ENCODE measurements at regions not wholly inside any gene's neighbourhood (a gene's known extent, or its start where the extent isn't known, plus 50 kb on each side); places are given as distances from the start of the nearest gene placed in this dataset.
A peak's percentile ranks its signal among the peaks of the same experiment; 100 is the strongest.

DNA sequence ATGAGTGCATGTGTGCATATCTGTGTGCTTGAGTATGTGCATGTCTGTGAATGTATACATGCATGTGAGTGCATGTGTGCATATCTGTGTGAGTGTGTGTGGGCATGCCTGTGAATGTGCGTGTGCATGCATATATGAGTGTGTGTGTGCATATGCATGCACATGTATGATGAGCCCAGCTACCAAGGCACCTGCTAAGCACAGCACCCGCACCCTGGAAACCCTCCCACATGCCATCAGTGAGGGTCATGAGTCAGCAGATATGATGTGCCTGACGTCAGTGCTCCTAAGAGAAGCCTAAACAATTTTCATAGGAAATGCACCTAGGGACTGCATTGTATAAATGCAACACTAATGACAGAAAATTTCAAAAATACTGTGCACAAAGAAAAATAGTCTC, 151.1 kb downstream of the KIF26A start:
- Mint-ChIP-seq H3K27me3 (ENCODE audit: low read depth) (no peaks in the 10 kb centered on the region; the same call in 1 of the 2 replicates), H3K36me3 (no peaks in the 10 kb centered on the region), H3K27ac (peak overlapping the region; percentile 39; the same call in 1 of the 2 replicates), H3K9me3 (peaks cover 12% of the 10 kb centered on the region), H3K4me1 (peaks cover 49% of the 10 kb centered on the region), H3K4me3 (no peak overlapping the region)
- CTCF ChIA-PET, result no interaction called here
- POLR2A ChIA-PET, result no interaction called here
- DNase-seq (ENCODE audit: low spot score) (no peak), ATAC-seq (no peak)
- TF ChIP-seq, protein P1, sequence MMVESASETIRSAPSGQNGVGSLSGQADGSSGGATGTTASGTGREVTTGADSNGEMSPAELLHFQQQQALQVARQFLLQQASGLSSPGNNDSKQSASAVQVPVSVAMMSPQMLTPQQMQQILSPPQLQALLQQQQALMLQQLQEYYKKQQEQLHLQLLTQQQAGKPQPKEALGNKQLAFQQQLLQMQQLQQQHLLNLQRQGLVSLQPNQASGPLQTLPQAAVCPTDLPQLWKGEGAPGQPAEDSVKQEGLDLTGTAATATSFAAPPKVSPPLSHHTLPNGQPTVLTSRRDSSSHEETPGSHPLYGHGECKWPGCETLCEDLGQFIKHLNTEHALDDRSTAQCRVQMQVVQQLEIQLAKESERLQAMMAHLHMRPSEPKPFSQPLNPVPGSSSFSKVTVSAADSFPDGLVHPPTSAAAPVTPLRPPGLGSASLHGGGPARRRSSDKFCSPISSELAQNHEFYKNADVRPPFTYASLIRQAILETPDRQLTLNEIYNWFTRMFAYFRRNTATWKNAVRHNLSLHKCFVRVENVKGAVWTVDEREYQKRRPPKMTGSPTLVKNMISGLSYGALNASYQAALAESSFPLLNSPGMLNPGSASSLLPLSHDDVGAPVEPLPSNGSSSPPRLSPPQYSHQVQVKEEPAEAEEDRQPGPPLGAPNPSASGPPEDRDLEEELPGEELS (CRISPR knock-in tag; IDR thresholded peaks at IDR 0.05), result no peak
- TF ChIP-seq NFATC4 (CRISPR knock-in tag; IDR thresholded peaks at IDR 0.05) (no peak), NFE2L1 (CRISPR knock-in tag; IDR thresholded peaks at IDR 0.05) (peak; percentile 73; the same call in 1 of the 2 replicates)

DNA sequence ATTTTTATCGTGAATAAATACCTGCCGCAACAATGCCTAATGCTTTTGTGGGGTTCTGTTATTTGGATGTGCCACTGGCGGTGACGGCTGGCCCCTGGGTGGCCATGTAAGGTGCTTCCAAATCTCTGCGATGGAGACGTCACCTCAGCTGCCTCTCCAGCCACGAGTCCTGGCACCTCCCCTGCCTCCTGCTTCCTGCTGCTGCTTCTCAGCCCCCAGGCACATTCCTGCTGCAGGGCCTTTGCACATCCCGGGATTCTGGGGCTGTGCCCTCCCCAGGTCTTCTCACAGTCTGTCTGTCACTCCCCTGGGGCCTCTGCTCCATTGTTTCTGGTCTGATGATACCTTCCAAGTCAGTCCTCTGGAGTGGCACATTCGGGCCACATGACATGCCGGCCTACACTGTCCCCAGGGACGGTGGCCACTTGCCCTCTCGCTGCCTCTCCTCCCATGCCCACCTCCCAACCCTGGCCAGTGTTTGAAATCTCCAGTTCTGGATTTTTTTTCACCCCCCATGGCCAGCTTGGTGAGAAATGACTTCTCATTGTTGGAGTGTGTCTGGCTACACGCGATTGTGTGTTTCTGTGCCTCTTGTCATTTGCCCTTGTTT, 151.8 kb downstream of the KIF26A start:
- POLR2A ChIA-PET, result no interaction called here
- no peak for ATAC-seq
- Mint-ChIP-seq H3K36me3 (no peaks in the 10 kb centered on the region), H3K4me3 (no peak overlapping the region), H3K4me1 (peaks cover 49% of the 10 kb centered on the region), H3K27me3 (ENCODE audit: low read depth) (no peaks in the 10 kb centered on the region; the same call in 1 of the 2 replicates), H3K9me3 (peaks cover 12% of the 10 kb centered on the region), H3K27ac (peak overlapping the region; percentile 45; the same call in 1 of the 2 replicates)
- DNase-seq (ENCODE audit: low spot score), result peak; percentile 10
- CTCF ChIA-PET, result interaction anchor here (2.0 kb wide), 1 partner anchor 52 kb away, joined by 5 read pairs; no protein-coding TSS in a partner anchor
- TF ChIP-seq TEAD1 (CRISPR knock-in tag; IDR thresholded peaks at IDR 0.05) (no peak), FOXP1 (CRISPR knock-in tag; IDR thresholded peaks at IDR 0.05; ENCODE audit: borderline replicate concordance) (no peak), ESRRA (CRISPR knock-in tag; IDR thresholded peaks at IDR 0.05; ENCODE audit: borderline replicate concordance) (no peak), NR1H2 (CRISPR knock-in tag; IDR thresholded peaks at IDR 0.05) (no peak)
- TF ChIP-seq, protein P1 (CRISPR knock-in tag; IDR thresholded peaks at IDR 0.05), result no peak

DNA sequence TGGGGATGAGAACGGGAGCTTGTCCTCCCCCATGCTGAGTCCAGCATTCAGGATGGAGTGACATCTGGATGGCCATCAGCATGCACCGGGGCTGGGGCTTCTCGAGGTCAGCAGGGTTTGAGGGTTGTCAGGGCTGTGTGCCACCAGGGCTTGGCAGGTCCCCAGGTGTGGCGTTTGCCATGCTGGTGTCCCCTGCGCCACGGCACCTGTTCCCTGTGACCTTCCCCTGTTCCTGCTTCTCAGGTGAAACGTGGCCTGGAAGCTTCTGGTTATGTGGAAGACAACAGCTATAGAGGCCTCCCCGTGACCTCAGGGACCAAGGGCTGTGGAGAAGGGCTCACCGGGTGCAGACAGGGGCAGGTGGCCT, 152.4 kb downstream of the KIF26A start:
- no peak overlapping the region for H3K4me3 Mint-ChIP-seq
- H3K27me3 Mint-ChIP-seq (ENCODE audit: low read depth), result no peaks in the 10 kb centered on the region; the same call in 1 of the 2 replicates
- ATAC-seq (no peak), DNase-seq (ENCODE audit: low spot score) (peak; percentile 8)
- POLR2A ChIA-PET, result no interaction called here
- peak overlapping the region; percentile 45; the same call in 1 of the 2 replicates for H3K27ac Mint-ChIP-seq
- H3K36me3 Mint-ChIP-seq, result no peaks in the 10 kb centered on the region
- peaks cover 52% of the 10 kb centered on the region for H3K4me1 Mint-ChIP-seq
- peaks cover 12% of the 10 kb centered on the region for H3K9me3 Mint-ChIP-seq
- CTCF ChIA-PET, result interaction anchor here (1.4 to 2.0 kb wide), 3 partner anchors 51 to 139 kb away, joined by 3 to 5 read pairs (median 4); no protein-coding TSS in a partner anchor
- TF ChIP-seq, protein P2, sequence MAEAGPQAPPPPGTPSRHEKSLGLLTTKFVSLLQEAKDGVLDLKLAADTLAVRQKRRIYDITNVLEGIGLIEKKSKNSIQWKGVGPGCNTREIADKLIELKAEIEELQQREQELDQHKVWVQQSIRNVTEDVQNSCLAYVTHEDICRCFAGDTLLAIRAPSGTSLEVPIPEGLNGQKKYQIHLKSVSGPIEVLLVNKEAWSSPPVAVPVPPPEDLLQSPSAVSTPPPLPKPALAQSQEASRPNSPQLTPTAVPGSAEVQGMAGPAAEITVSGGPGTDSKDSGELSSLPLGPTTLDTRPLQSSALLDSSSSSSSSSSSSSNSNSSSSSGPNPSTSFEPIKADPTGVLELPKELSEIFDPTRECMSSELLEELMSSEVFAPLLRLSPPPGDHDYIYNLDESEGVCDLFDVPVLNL (CRISPR knock-in tag; IDR thresholded peaks at IDR 0.05; ENCODE audit: borderline replicate concordance, low read depth), result no peak
- TF ChIP-seq GABPB1 (CRISPR knock-in tag; IDR thresholded peaks at IDR 0.05) (no peak), SOX15 (CRISPR knock-in tag; IDR thresholded peaks at IDR 0.05) (no peak), ZNF671 (CRISPR knock-in tag; IDR thresholded peaks at IDR 0.05) (no peak), ZNF317 (CRISPR knock-in tag; IDR thresholded peaks at IDR 0.05; ENCODE audit: borderline replicate concordance, low read depth) (no peak), GTF2I (CRISPR knock-in tag; conservative IDR thresholded peaks at IDR 0.05) (no peak), CREM (CRISPR knock-in tag; IDR thresholded peaks at IDR 0.05) (no peak)
- TF ChIP-seq, protein P3, sequence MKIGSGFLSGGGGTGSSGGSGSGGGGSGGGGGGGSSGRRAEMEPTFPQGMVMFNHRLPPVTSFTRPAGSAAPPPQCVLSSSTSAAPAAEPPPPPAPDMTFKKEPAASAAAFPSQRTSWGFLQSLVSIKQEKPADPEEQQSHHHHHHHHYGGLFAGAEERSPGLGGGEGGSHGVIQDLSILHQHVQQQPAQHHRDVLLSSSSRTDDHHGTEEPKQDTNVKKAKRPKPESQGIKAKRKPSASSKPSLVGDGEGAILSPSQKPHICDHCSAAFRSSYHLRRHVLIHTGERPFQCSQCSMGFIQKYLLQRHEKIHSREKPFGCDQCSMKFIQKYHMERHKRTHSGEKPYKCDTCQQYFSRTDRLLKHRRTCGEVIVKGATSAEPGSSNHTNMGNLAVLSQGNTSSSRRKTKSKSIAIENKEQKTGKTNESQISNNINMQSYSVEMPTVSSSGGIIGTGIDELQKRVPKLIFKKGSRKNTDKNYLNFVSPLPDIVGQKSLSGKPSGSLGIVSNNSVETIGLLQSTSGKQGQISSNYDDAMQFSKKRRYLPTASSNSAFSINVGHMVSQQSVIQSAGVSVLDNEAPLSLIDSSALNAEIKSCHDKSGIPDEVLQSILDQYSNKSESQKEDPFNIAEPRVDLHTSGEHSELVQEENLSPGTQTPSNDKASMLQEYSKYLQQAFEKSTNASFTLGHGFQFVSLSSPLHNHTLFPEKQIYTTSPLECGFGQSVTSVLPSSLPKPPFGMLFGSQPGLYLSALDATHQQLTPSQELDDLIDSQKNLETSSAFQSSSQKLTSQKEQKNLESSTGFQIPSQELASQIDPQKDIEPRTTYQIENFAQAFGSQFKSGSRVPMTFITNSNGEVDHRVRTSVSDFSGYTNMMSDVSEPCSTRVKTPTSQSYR (CRISPR knock-in tag; IDR thresholded peaks at IDR 0.05), result no peak
- TF ChIP-seq, protein P4, sequence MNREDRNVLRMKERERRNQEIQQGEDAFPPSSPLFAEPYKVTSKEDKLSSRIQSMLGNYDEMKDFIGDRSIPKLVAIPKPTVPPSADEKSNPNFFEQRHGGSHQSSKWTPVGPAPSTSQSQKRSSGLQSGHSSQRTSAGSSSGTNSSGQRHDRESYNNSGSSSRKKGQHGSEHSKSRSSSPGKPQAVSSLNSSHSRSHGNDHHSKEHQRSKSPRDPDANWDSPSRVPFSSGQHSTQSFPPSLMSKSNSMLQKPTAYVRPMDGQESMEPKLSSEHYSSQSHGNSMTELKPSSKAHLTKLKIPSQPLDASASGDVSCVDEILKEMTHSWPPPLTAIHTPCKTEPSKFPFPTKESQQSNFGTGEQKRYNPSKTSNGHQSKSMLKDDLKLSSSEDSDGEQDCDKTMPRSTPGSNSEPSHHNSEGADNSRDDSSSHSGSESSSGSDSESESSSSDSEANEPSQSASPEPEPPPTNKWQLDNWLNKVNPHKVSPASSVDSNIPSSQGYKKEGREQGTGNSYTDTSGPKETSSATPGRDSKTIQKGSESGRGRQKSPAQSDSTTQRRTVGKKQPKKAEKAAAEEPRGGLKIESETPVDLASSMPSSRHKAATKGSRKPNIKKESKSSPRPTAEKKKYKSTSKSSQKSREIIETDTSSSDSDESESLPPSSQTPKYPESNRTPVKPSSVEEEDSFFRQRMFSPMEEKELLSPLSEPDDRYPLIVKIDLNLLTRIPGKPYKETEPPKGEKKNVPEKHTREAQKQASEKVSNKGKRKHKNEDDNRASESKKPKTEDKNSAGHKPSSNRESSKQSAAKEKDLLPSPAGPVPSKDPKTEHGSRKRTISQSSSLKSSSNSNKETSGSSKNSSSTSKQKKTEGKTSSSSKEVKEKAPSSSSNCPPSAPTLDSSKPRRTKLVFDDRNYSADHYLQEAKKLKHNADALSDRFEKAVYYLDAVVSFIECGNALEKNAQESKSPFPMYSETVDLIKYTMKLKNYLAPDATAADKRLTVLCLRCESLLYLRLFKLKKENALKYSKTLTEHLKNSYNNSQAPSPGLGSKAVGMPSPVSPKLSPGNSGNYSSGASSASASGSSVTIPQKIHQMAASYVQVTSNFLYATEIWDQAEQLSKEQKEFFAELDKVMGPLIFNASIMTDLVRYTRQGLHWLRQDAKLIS (CRISPR knock-in tag; IDR thresholded peaks at IDR 0.05; ENCODE audit: borderline replicate concordance), result no peak
- TF ChIP-seq, protein P1 (CRISPR knock-in tag; IDR thresholded peaks at IDR 0.05), result no peak

Measured in WTC11 (cell line).